ENCODE measurements at regions not wholly inside any gene's neighbourhood (a gene's known extent, or its start where the extent isn't known, plus 50 kb on each side); places are given as distances from the start of the nearest gene placed in this dataset.

DNA sequence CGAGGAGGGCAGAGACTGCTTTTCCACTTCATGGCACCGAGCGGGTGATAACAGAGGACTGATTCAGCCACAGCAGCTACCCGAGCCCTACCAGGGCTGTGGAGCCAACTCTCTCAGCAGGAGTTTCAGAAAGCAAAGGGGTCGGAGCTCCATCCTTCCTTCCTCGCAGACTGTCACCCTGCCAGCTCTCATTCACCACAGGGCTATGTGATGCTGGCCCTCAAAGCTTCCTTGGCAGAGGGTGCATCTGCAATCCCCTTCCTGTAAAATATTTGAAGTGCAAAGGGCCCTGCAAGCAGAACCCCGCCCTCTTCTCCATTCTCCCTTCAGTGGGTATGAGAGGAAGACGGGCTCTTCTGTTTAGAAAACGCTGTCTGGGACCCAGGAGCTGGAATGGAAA, 105.3 kb upstream of the LYZL2 start:
- H3K9me3 ChIP-seq (ENCODE audit: control insufficient read depth, low read length) = no peaks in the 10 kb centered on the region
- TF ChIP-seq, protein P1, sequence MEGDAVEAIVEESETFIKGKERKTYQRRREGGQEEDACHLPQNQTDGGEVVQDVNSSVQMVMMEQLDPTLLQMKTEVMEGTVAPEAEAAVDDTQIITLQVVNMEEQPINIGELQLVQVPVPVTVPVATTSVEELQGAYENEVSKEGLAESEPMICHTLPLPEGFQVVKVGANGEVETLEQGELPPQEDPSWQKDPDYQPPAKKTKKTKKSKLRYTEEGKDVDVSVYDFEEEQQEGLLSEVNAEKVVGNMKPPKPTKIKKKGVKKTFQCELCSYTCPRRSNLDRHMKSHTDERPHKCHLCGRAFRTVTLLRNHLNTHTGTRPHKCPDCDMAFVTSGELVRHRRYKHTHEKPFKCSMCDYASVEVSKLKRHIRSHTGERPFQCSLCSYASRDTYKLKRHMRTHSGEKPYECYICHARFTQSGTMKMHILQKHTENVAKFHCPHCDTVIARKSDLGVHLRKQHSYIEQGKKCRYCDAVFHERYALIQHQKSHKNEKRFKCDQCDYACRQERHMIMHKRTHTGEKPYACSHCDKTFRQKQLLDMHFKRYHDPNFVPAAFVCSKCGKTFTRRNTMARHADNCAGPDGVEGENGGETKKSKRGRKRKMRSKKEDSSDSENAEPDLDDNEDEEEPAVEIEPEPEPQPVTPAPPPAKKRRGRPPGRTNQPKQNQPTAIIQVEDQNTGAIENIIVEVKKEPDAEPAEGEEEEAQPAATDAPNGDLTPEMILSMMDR (conservative IDR thresholded peaks at IDR 0.05) = no peak
- H3K4me1 ChIP-seq (ENCODE audit: control insufficient read depth, insufficient read depth, low read length) = no peaks in the 10 kb centered on the region
- Mint-ChIP-seq H3K27ac (no peak overlapping the region), H3K9me3 (no peaks in the 10 kb centered on the region), H3K36me3 (ENCODE audit: low read depth) (no peaks in the 10 kb centered on the region), H3K27me3 (ENCODE audit: insufficient read depth) (peaks cover 3% of the 10 kb centered on the region), H3K4me1 (no peaks in the 10 kb centered on the region), H3K4me3 (no peak overlapping the region)
- H3K4me3 ChIP-seq (ENCODE audit: low read length) = no peak overlapping the region
- no peak for DNase-seq
- H3K27me3 ChIP-seq (ENCODE audit: control insufficient read depth, insufficient read depth, low read length, poor library complexity, severe bottlenecking) = no peaks in the 10 kb centered on the region
- no peak overlapping the region for H3K9ac ChIP-seq (ENCODE audit: extremely low read depth, low read length, poor library complexity, severe bottlenecking)
- no peaks in the 10 kb centered on the region for H3K36me3 ChIP-seq (ENCODE audit: control insufficient read depth, insufficient read depth, low read length)
- no peak overlapping the region for H3K27ac ChIP-seq (ENCODE audit: low read depth, low read length)
- 77 to 81% methylated on average over 4 to 9 of the region's 9 CpGs for WGBS, 2 experiments (ENCODE audit: insufficient coverage in 1 of 2, insufficient read length in 1 of 2)

DNA sequence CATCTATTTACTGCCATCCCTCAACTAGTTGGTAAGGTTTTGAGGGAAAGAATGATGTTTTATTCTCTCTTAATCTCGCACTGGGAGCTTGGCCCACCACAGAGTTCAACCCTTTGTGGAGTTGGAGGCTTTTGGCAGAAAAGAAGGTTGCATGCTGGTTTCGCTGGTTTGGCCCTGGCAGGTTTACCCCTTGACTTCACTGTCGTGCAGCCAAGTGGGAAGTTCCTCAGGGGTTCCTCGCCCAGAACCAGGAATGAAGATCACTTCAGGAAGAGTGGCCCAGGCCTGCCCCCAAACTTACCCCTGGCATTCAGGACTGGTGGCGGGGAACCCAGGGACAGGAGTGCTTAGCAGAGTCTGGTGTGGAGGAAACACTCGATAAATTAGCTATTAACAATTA, 103.1 kb upstream of the LYZL2 start:
- TF ChIP-seq, protein P1 (conservative IDR thresholded peaks at IDR 0.05) = no peak
- Histone ChIP-seq H3K9me3 (ENCODE audit: control insufficient read depth, low read length) (no peaks in the 10 kb centered on the region), H3K9ac (ENCODE audit: extremely low read depth, low read length, poor library complexity, severe bottlenecking) (no peak overlapping the region), H3K36me3 (ENCODE audit: control insufficient read depth, insufficient read depth, low read length) (no peaks in the 10 kb centered on the region), H3K27me3 (ENCODE audit: control insufficient read depth, insufficient read depth, low read length, poor library complexity, severe bottlenecking) (no peaks in the 10 kb centered on the region), H3K27ac (ENCODE audit: low read depth, low read length) (no peak overlapping the region), H3K4me3 (ENCODE audit: low read length) (no peak overlapping the region), H3K4me1 (ENCODE audit: control insufficient read depth, insufficient read depth, low read length) (no peaks in the 10 kb centered on the region)
- Mint-ChIP-seq H3K9me3 (no peaks in the 10 kb centered on the region), H3K27ac (no peak overlapping the region), H3K27me3 (ENCODE audit: insufficient read depth) (peaks cover 3% of the 10 kb centered on the region), H3K36me3 (ENCODE audit: low read depth) (no peaks in the 10 kb centered on the region), H3K4me1 (no peaks in the 10 kb centered on the region), H3K4me3 (no peak overlapping the region)
- 89 to 94% methylated on average over 4 to 6 of the region's 6 CpGs for WGBS, 2 experiments (ENCODE audit: insufficient coverage in 1 of 2, insufficient read length in 1 of 2)
- DNase-seq = no peak

DNA sequence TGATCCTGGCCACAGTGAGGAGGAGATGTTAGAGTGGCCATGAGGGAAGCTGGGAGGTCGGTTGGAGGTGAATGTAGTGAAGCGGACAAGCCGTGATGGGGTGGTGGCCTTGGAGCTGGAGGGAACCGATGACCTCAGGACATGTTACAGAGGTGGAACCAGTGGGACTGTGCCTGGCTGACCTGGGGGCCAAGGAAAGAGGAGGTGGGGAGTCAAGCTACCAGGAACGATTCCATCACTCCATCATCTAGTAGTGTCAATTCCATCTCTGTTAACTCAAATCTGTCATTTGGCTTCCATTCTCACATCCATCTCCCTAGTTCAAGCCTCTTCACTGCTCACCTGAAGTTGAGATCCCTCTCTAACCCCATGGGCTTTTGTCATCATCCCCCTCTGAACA, 102.4 kb upstream of the LYZL2 start:
- Histone ChIP-seq H3K36me3 (ENCODE audit: control insufficient read depth, insufficient read depth, low read length) (no peaks in the 10 kb centered on the region), H3K4me1 (ENCODE audit: control insufficient read depth, insufficient read depth, low read length) (no peaks in the 10 kb centered on the region), H3K27me3 (ENCODE audit: control insufficient read depth, insufficient read depth, low read length, poor library complexity, severe bottlenecking) (no peaks in the 10 kb centered on the region), H3K9me3 (ENCODE audit: control insufficient read depth, low read length) (no peaks in the 10 kb centered on the region), H3K9ac (ENCODE audit: extremely low read depth, low read length, poor library complexity, severe bottlenecking) (no peak overlapping the region), H3K4me3 (ENCODE audit: low read length) (no peak overlapping the region), H3K27ac (ENCODE audit: low read depth, low read length) (no peak overlapping the region)
- TF ChIP-seq, protein P1 (conservative IDR thresholded peaks at IDR 0.05) = no peak
- DNase-seq = no peak
- no peak overlapping the region for H3K4me3 Mint-ChIP-seq
- no peak overlapping the region for H3K27ac Mint-ChIP-seq
- peaks cover 3% of the 10 kb centered on the region for H3K27me3 Mint-ChIP-seq (ENCODE audit: insufficient read depth)
- no peaks in the 10 kb centered on the region for H3K4me1 Mint-ChIP-seq
- 91 to 96% methylated on average over 4 to 5 of the region's 5 CpGs for WGBS, 2 experiments (ENCODE audit: insufficient coverage in 1 of 2, insufficient read length in 1 of 2)
- no peaks in the 10 kb centered on the region for H3K36me3 Mint-ChIP-seq (ENCODE audit: low read depth)
- no peaks in the 10 kb centered on the region for H3K9me3 Mint-ChIP-seq

Measured in endodermal cell (in vitro differentiated cells).